Kidney (tissue), 13 donors: ENCODE measurements at regions not wholly inside any gene's neighbourhood (a gene's known extent, or its start where the extent isn't known, plus 50 kb on each side); places are given as distances from the start of the nearest gene placed in this dataset.

Experiments
- DNase-seq, 5 donors: peaks; one replicate each; pipeline ENCODE4 v3.0.0-alpha.2; 2013 to 2020
- FAIRE-seq: peaks from 2 replicates; lab custom pipeline; 2012; peaks lifted over from hg19 to GRCh38; lab: Jason Lieb, UNC
- H3K27ac ChIP-seq, 2 donors: one replicate each; pipeline ENCODE4 v1.7.0; 2013; ENCODE audit warnings: low read depth in 2 of 2, low read length in 2 of 2, inconsistent platforms in 1 of 2
- H3K27me3 ChIP-seq: one replicate; pipeline ENCODE4 v1.7.1; 2013; ENCODE audit warnings: low read length, inconsistent platforms; ENCODE audit not compliant: control insufficient read depth, insufficient read depth
- H3K36me3 ChIP-seq, 3 donors: one replicate each; pipeline versions ENCODE4 v1.7.0 to v1.7.1; 2013; ENCODE audit warnings: low read length in 3 of 3, control low read depth in 1 of 3, inconsistent platforms in 1 of 3; ENCODE audit not compliant: insufficient read depth in 3 of 3, control insufficient read depth in 2 of 3
- H3K4me1 ChIP-seq, 3 donors: one replicate each; pipeline versions ENCODE4 v1.7.0 to v1.7.1; 2013; ENCODE audit warnings: low read length in 3 of 3, inconsistent platforms in 1 of 3, low read depth in 1 of 3; ENCODE audit not compliant: control insufficient read depth in 2 of 3, insufficient read depth in 2 of 3
- H3K4me3 ChIP-seq, 3 donors: one replicate each; pipeline versions ENCODE4 v1.7.0 to v1.8.1; 2013; ENCODE audit warnings: low read length in 3 of 3, control low read depth in 1 of 3, inconsistent platforms in 1 of 3
- H3K9ac ChIP-seq, 3 donors: one replicate each; pipeline versions ENCODE4 v1.7.0 to v1.7.1; 2013; ENCODE audit warnings: low read length in 3 of 3, control low read depth in 1 of 3, inconsistent platforms in 1 of 3
- H3K9me3 ChIP-seq, 3 donors: one replicate each; pipeline versions ENCODE4 v1.7.0 to v1.7.1; 2013; ENCODE audit warnings: low read length in 3 of 3, control low read depth in 1 of 3, inconsistent platforms in 1 of 3; ENCODE audit not compliant: control insufficient read depth in 2 of 3, insufficient read depth in 1 of 3
- intact Hi-C: fragments of 100-400 bp; cut with DNase I; formaldehyde crosslinking; loops from one replicate; pipeline ENCODE4 v1.11.1; 2022
- TF ChIP-seq, protein P1 (sequence below): IDR thresholded peaks from 3 replicates; pipeline ENCODE4 v1.5.1; 2012; ENCODE audit warnings: mild to moderate bottlenecking, moderate library complexity, borderline replicate concordance; ENCODE audit not compliant: insufficient read depth; ENCODE audit errors: extremely low read depth
- donor health status: control.
- donor health status: control.
- donor health status: control.
- donor health status: control.
- donor health status: control.
- donor health status: DM: yes; HTN: yes; CAD: no.
- donor health status: Normal renal cell carcinoma (clear cell type).

DNA sequence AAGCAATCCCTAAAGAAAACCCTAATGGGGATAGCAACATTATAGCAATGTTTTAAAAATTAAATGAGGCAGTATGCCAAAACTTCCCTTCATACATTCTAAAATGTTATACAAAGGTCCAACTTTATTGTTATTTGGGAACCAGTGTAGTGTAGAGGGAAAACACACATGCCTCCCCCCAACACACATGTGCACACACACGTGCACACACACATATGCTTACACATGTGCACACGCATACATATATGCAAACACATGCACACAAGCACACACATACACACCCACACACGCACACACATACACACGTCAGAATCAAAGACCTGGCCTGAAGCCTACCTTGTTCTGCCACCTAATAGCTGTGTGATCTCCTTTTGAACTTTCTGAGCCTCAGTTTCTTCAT lies 83.3 kb downstream of the SCN11A start:
- Histone ChIP-seq H3K36me3 (no peaks in the 10 kb centered on the region), H3K9me3 (no peaks in the 10 kb centered on the region), H3K27ac (no peak overlapping the region), H3K27me3 (no peaks in the 10 kb centered on the region), H3K4me1 (no peaks in the 10 kb centered on the region), H3K9ac (no peak overlapping the region), H3K4me3 (no peak overlapping the region)
- FAIRE-seq (no peak), DNase-seq (no peak)
- TF ChIP-seq, protein P1, sequence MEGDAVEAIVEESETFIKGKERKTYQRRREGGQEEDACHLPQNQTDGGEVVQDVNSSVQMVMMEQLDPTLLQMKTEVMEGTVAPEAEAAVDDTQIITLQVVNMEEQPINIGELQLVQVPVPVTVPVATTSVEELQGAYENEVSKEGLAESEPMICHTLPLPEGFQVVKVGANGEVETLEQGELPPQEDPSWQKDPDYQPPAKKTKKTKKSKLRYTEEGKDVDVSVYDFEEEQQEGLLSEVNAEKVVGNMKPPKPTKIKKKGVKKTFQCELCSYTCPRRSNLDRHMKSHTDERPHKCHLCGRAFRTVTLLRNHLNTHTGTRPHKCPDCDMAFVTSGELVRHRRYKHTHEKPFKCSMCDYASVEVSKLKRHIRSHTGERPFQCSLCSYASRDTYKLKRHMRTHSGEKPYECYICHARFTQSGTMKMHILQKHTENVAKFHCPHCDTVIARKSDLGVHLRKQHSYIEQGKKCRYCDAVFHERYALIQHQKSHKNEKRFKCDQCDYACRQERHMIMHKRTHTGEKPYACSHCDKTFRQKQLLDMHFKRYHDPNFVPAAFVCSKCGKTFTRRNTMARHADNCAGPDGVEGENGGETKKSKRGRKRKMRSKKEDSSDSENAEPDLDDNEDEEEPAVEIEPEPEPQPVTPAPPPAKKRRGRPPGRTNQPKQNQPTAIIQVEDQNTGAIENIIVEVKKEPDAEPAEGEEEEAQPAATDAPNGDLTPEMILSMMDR = no peak
- intact Hi-C loops = no loop called here

DNA sequence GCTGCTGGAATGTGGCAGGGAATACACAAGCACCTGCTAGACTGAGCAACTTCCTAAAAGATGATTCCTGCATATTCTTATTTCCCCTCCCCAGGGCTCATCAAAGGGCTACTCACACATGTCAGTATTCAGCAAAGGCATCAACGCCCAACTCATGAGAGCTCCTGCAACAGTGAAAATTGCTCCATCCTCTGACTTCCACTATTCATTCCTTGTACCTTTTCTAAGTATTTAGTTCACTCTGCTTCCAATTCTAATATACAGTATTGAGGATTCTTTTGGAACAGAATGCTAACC lies 84.1 kb downstream of the SCN11A start:
- FAIRE-seq (no peak), DNase-seq (no peak)
- H3K27ac ChIP-seq = no peak overlapping the region
- H3K27me3 ChIP-seq = no peaks in the 10 kb centered on the region
- intact Hi-C loops = no loop called here
- no peak overlapping the region for H3K9ac ChIP-seq
- no peaks in the 10 kb centered on the region for H3K4me1 ChIP-seq
- H3K9me3 ChIP-seq = no peaks in the 10 kb centered on the region
- H3K36me3 ChIP-seq = no peaks in the 10 kb centered on the region
- TF ChIP-seq, protein P1 = no peak
- H3K4me3 ChIP-seq = no peak overlapping the region

DNA sequence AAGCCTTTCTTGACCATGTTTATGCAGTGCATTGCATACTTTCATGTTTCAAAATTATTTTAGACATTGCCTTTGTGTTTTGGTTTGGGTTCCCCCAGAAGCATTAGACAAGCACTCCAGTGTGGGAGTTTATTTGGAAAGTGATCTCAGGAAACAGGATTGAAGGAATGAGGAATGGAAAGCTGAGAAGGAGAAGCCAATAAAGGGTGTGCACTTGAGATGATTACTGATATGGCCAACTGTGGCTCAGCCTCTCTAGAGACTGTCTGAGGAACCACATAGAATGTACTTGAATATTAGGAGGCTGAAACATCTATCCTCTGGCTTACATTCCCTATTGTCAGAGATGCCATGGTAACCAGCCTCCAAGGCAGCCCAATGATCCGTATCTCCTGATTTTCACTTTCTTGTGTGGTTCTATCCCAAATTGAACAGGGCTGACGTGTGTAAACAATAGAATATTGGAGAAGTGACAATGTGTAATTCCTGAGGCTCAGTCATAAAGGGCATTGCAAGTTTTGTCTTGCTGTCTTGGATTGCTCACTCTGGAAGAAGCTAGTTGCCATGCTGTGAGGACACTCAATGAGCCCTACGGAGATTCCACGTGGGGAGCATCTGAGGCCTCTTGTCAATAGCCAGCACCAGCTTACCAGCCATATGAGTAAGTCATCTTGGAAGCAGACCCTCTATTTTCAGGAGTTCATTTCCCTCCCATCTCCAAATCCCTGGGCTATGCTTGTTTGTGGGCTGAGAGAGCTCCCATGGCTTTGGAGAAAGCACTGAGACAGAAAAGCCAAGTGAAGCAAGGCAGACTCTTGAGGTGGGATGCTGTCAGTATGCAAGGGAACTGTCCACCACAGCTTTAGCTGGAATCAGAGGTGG lies 84.7 kb downstream of the SCN11A start:
- H3K9me3 ChIP-seq = no peaks in the 10 kb centered on the region
- FAIRE-seq (no peak), DNase-seq (peak in 1 of 5 donors; percentile 5)
- no peaks in the 10 kb centered on the region for H3K36me3 ChIP-seq
- intact Hi-C loops = no loop called here
- no peak overlapping the region for H3K27ac ChIP-seq
- H3K9ac ChIP-seq = no peak overlapping the region
- TF ChIP-seq, protein P1 = no peak
- no peaks in the 10 kb centered on the region for H3K27me3 ChIP-seq
- no peak overlapping the region for H3K4me3 ChIP-seq
- no peaks in the 10 kb centered on the region for H3K4me1 ChIP-seq

DNA sequence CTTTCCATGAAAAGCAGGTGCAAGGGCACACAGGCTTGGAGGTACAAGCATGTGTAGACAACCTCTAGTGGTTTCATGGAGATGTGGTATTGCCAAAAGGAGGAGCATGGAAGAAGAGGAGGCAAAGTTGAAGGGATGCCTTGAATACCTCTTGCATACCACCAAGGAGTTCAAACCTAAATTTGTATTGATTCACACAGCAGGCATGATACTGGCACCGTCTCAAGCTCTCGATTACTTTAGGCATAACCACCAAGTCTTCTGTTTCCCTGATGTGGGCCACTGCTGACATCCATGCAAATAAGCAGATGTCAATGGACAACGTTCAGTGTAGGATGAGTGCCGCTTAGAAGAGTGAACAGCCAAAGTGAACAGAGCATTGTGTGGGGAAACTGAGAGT lies 87.1 kb downstream of the SCN11A start:
- Histone ChIP-seq H3K4me3 (no peak overlapping the region), H3K27ac (no peak overlapping the region), H3K9ac (no peak overlapping the region), H3K27me3 (no peaks in the 10 kb centered on the region), H3K36me3 (no peaks in the 10 kb centered on the region), H3K4me1 (no peaks in the 10 kb centered on the region), H3K9me3 (no peaks in the 10 kb centered on the region)
- TF ChIP-seq, protein P1 = no peak
- intact Hi-C loops = no loop called here
- DNase-seq = no peak
- FAIRE-seq = no peak
